ENCODE measurements at regions not wholly inside any gene's neighbourhood (a gene's known extent, or its start where the extent isn't known, plus 50 kb on each side); places are given as distances from the start of the nearest gene placed in this dataset.
"Not testable (repeated sequence)": the region's sequence is repeated elsewhere in the genome, so short reads cannot be mapped to it uniquely, and the experiment has no call there.

DNA sequence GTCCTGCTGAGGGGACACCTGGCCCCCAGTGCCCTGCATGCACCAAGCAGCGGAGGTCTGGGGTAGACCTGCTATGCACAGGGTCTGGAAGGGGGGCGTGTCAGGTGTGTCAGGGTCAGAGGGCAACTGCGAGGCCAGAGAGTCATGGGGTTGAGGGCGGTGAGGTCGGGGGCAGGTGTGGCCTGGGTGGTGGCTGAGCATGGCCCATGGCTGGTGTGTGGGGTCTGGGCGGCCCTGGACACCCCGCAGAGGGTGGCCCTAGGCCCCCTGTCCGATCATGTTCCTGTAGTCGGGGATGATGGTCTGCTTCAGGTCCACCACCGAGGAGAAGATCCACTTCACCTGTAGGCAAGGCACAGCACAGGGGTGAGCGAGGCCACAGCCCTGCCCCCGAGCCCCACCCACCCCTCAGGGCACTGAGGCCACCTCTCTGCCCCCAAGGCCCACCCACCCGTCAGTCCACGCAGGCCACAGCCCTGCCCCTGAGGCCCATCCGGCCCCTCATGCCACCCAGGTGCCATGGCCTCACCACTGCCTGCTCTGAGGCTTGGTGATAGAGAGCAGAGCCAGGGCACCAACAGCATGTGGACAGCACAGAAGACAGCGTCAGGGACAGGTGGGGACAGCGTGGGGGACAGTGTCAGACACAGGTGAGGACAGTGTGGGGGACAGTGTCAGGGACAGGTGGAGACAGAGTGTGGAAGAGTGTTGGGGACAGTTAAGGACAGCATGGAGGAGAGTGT, 211.3 kb downstream of the TMEM121 start:
- no peak for DNase-seq
- Histone ChIP-seq H3K4me1 (no peaks in the 10 kb centered on the region), H3K4me3 (ENCODE audit: low read depth, low read length) (no peak overlapping the region), H3K27me3 (replicated peaks; ENCODE audit: control insufficient read depth, insufficient read depth, low read length) (no peaks in the 10 kb centered on the region), H3K9me3 (no peaks in the 10 kb centered on the region), H3K36me3 (ENCODE audit: control insufficient read depth, insufficient read depth, low read length) (no peaks in the 10 kb centered on the region)
- Mint-ChIP-seq H3K27ac (ENCODE audit: unreplicated experiment) (no peak overlapping the region), H3K9me3 (ENCODE audit: unreplicated experiment) (no peaks in the 10 kb centered on the region), H3K4me1 (ENCODE audit: low read depth, unreplicated experiment) (no peaks in the 10 kb centered on the region), H3K4me3 (ENCODE audit: unreplicated experiment) (no peak overlapping the region), H3K27me3 (ENCODE audit: insufficient read depth, unreplicated experiment) (peaks cover 9% of the 10 kb centered on the region), H3K36me3 (ENCODE audit: insufficient read depth, unreplicated experiment) (no peaks in the 10 kb centered on the region)
- TF ChIP-seq, protein P1, sequence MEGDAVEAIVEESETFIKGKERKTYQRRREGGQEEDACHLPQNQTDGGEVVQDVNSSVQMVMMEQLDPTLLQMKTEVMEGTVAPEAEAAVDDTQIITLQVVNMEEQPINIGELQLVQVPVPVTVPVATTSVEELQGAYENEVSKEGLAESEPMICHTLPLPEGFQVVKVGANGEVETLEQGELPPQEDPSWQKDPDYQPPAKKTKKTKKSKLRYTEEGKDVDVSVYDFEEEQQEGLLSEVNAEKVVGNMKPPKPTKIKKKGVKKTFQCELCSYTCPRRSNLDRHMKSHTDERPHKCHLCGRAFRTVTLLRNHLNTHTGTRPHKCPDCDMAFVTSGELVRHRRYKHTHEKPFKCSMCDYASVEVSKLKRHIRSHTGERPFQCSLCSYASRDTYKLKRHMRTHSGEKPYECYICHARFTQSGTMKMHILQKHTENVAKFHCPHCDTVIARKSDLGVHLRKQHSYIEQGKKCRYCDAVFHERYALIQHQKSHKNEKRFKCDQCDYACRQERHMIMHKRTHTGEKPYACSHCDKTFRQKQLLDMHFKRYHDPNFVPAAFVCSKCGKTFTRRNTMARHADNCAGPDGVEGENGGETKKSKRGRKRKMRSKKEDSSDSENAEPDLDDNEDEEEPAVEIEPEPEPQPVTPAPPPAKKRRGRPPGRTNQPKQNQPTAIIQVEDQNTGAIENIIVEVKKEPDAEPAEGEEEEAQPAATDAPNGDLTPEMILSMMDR (IDR thresholded peaks at IDR 0.05; ENCODE audit: insufficient read depth in 1 of 2, low read depth in 1 of 2, low read length in 1 of 2, severe bottlenecking in 1 of 2, unreplicated experiment in 1 of 2): no peak
- POLR2A ChIA-PET: no interaction called here
- CTCF ChIA-PET: no interaction called here
- intact Hi-C loops (cut with micrococcal nuclease; ENCODE audit: unreplicated experiment): no loop called here
- no TSS peak for BruUV-seq (replicated peaks)

DNA sequence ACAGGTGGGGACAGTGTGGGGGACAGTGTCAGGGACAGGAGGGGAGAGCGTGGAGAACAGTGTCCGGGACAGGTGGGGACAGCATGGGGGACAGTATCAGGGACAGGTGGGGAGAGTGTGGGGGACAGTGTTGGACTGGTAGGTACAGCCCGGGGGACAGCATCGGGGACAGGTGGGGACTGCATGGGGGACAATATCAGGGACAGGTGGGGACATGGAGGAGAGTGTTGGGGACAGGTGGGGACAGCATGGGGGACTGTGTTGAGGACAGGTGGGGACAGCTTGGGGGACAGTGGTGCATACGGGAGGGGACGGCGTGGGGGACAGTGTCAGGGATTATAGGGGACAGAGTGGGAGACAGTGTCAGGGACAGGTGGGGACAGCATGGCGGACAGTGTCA, 212.3 kb downstream of the TMEM121 start:
- H3K4me1 Mint-ChIP-seq (ENCODE audit: low read depth, unreplicated experiment): no peaks in the 10 kb centered on the region
- no peaks in the 10 kb centered on the region for H3K9me3 Mint-ChIP-seq (ENCODE audit: unreplicated experiment)
- no peaks in the 10 kb centered on the region for H3K27me3 ChIP-seq (replicated peaks; ENCODE audit: control insufficient read depth, insufficient read depth, low read length)
- H3K4me3 Mint-ChIP-seq (ENCODE audit: unreplicated experiment): no peak overlapping the region
- BruUV-seq (replicated peaks): no TSS peak
- H3K36me3 Mint-ChIP-seq (ENCODE audit: insufficient read depth, unreplicated experiment): no peaks in the 10 kb centered on the region
- no peak overlapping the region for H3K4me3 ChIP-seq (ENCODE audit: low read depth, low read length)
- no peak for DNase-seq
- H3K27ac Mint-ChIP-seq (ENCODE audit: unreplicated experiment): no peak overlapping the region
- ChIA-PET CTCF (no interaction called here), POLR2A (no interaction called here)
- H3K9me3 ChIP-seq: no peaks in the 10 kb centered on the region
- no peaks in the 10 kb centered on the region for H3K36me3 ChIP-seq (ENCODE audit: control insufficient read depth, insufficient read depth, low read length)
- TF ChIP-seq, protein P1 (IDR thresholded peaks at IDR 0.05; ENCODE audit: insufficient read depth in 1 of 2, low read depth in 1 of 2, low read length in 1 of 2, severe bottlenecking in 1 of 2, unreplicated experiment in 1 of 2): no peak
- intact Hi-C loops (cut with micrococcal nuclease; ENCODE audit: unreplicated experiment): no loop called here
- peaks cover 7% of the 10 kb centered on the region for H3K27me3 Mint-ChIP-seq (ENCODE audit: insufficient read depth, unreplicated experiment)
- H3K4me1 ChIP-seq: no peaks in the 10 kb centered on the region

DNA sequence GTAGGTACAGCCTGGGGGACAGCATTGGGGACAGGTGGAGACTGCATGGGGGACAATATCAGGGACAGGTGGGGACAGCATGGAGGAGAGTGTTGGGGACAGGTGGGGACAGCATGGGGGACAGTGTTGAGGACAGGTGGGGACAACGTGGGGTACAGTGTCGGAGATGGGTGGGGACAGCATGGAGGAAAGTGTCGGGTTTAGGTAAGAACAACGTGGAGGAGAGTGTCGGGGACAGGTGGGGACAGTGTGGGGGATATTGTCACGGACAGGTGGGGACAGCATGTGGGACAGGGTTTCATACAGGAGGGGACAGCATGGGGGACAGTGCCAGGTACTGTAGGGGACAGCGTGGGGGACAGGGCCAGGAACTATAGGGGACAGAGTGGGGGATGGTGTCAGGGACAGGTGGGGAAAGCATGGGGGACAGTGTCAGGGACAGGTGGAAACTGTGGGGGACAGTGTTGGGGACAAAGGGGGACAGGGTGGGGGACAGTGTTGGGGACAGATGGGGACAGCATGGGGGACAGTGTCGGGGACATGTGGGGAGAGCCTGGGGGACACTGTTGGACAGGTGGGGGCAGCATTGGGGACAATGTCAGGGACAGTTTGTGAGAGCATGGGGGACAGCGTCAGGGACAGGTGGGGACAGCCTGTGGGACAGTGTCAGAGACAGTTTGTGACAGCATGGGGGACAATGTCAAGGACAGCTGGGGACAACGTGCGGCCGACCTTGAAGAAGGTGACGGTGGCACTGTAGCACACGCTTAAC, 213.1 kb downstream of the TMEM121 start:
- DNase-seq: no peak
- TF ChIP-seq, protein P1 (IDR thresholded peaks at IDR 0.05; ENCODE audit: insufficient read depth in 1 of 2, low read depth in 1 of 2, low read length in 1 of 2, severe bottlenecking in 1 of 2, unreplicated experiment in 1 of 2): no peak
- Mint-ChIP-seq H3K4me3 (ENCODE audit: unreplicated experiment) (no peak overlapping the region), H3K9me3 (ENCODE audit: unreplicated experiment) (no peaks in the 10 kb centered on the region), H3K36me3 (ENCODE audit: insufficient read depth, unreplicated experiment) (no peaks in the 10 kb centered on the region), H3K4me1 (ENCODE audit: low read depth, unreplicated experiment) (no peaks in the 10 kb centered on the region), H3K27ac (ENCODE audit: unreplicated experiment) (no peak overlapping the region), H3K27me3 (ENCODE audit: insufficient read depth, unreplicated experiment) (peaks cover 4% of the 10 kb centered on the region)
- intact Hi-C loops (cut with micrococcal nuclease; ENCODE audit: unreplicated experiment): no loop called here
- H3K9me3 ChIP-seq: no peaks in the 10 kb centered on the region
- H3K4me3 ChIP-seq (ENCODE audit: low read depth, low read length): no peak overlapping the region
- BruUV-seq (replicated peaks): no TSS peak
- ChIA-PET POLR2A (no interaction called here), CTCF (no interaction called here)
- H3K4me1 ChIP-seq: no peaks in the 10 kb centered on the region
- no peaks in the 10 kb centered on the region for H3K27me3 ChIP-seq (replicated peaks; ENCODE audit: control insufficient read depth, insufficient read depth, low read length)
- H3K36me3 ChIP-seq (ENCODE audit: control insufficient read depth, insufficient read depth, low read length): no peaks in the 10 kb centered on the region

DNA sequence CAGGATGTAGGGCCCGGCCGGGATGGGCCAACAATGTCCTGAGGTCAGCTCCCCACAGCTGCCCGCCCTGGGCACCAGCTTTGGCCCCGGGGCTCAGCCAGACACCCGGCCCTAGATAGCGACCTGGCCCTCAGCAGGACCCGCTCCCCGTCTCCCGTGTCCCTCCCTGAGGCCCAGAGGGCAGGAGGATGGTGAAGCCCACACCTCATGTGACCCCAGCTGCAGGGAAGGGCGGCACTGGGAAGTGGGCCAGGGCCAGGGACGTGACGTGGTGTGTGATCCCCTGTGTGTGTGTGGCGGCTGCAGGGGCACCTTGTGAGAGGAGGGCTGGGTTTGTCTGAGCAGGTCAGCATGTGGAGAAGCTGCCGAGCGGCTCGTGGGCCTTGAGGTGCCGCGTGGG, 213.9 kb downstream of the TMEM121 start:
- H3K4me1 ChIP-seq; H3K27ac Mint-ChIP-seq (ENCODE audit: unreplicated experiment); H3K9me3 ChIP-seq; intact Hi-C loops (cut with micrococcal nuclease; ENCODE audit: unreplicated experiment); POLR2A ChIA-PET; CTCF ChIA-PET; H3K4me1 Mint-ChIP-seq (ENCODE audit: low read depth, unreplicated experiment); H3K27me3 Mint-ChIP-seq (ENCODE audit: insufficient read depth, unreplicated experiment); H3K9me3 Mint-ChIP-seq (ENCODE audit: unreplicated experiment); H3K4me3 ChIP-seq (ENCODE audit: low read depth, low read length); DNase-seq; H3K4me3 Mint-ChIP-seq (ENCODE audit: unreplicated experiment); H3K36me3 ChIP-seq (ENCODE audit: control insufficient read depth, insufficient read depth, low read length); H3K27me3 ChIP-seq (replicated peaks; ENCODE audit: control insufficient read depth, insufficient read depth, low read length); H3K36me3 Mint-ChIP-seq (ENCODE audit: insufficient read depth, unreplicated experiment); BruUV-seq (replicated peaks): not testable (repeated sequence)

DNA sequence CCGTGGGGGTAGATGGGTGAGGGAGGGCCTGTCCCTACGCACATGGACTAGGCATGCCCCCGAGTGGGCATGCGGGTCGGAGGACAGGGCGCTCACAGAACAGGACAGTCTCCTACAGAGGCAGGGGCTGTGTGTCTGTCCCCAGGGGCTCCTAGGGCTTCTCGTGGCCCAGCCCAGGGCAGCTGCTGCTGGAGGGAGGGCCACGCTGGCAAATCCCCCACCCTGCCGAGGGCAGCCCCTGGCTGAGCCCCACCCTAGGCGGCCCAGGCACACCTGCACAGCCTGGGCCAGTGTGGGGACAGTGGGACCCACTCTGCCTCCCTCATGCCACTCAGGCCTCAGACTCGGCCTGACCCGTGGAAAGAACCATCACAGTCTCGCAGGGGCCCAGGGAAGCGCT, 214.6 kb downstream of the TMEM121 start:
- intact Hi-C loops (cut with micrococcal nuclease; ENCODE audit: unreplicated experiment); H3K27me3 Mint-ChIP-seq (ENCODE audit: insufficient read depth, unreplicated experiment); H3K27me3 ChIP-seq (replicated peaks; ENCODE audit: control insufficient read depth, insufficient read depth, low read length); POLR2A ChIA-PET; H3K4me3 ChIP-seq (ENCODE audit: low read depth, low read length); DNase-seq; H3K27ac Mint-ChIP-seq (ENCODE audit: unreplicated experiment); H3K4me3 Mint-ChIP-seq (ENCODE audit: unreplicated experiment); CTCF ChIA-PET; H3K9me3 Mint-ChIP-seq (ENCODE audit: unreplicated experiment); H3K36me3 Mint-ChIP-seq (ENCODE audit: insufficient read depth, unreplicated experiment); BruUV-seq (replicated peaks); H3K4me1 ChIP-seq; H3K36me3 ChIP-seq (ENCODE audit: control insufficient read depth, insufficient read depth, low read length); H3K4me1 Mint-ChIP-seq (ENCODE audit: low read depth, unreplicated experiment); H3K9me3 ChIP-seq: not testable (repeated sequence)
